ENCODE measurements at regions not wholly inside any gene's neighbourhood (a gene's known extent, or its start where the extent isn't known, plus 50 kb on each side); places are given as distances from the start of the nearest gene placed in this dataset.

DNA sequence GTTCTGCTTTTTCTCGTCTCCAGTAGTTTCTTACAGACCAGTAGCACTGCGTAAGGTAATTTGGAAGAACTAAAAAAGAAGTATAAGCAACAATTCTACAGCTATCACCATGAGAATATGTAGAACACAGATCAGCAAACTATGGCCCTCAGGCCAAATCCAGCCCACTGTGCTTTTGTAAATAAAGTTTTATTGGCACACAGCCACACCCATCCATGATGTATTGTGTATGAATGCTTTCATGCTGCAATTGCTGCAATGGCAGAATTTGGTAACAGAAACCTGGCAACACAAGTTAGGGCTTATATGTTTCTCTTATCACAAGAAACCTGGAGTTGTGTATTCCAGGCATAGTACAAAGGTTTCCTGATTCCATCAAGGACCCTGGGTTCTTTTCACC is 386.8 kb upstream of the TSHZ2 start:
- TF ChIP-seq, protein P1, sequence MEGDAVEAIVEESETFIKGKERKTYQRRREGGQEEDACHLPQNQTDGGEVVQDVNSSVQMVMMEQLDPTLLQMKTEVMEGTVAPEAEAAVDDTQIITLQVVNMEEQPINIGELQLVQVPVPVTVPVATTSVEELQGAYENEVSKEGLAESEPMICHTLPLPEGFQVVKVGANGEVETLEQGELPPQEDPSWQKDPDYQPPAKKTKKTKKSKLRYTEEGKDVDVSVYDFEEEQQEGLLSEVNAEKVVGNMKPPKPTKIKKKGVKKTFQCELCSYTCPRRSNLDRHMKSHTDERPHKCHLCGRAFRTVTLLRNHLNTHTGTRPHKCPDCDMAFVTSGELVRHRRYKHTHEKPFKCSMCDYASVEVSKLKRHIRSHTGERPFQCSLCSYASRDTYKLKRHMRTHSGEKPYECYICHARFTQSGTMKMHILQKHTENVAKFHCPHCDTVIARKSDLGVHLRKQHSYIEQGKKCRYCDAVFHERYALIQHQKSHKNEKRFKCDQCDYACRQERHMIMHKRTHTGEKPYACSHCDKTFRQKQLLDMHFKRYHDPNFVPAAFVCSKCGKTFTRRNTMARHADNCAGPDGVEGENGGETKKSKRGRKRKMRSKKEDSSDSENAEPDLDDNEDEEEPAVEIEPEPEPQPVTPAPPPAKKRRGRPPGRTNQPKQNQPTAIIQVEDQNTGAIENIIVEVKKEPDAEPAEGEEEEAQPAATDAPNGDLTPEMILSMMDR (conservative IDR thresholded peaks at IDR 0.05; ENCODE audit: low read depth), result no peak
- ChIA-PET POLR2A (ENCODE audit: low non-redundant PET) (no interaction called here), CTCF (interaction anchor here (0.8 kb wide), 1 partner anchor 328 kb away, joined by 3 read pairs; no protein-coding TSS in a partner anchor)
- no peak overlapping the region for H3K27ac ChIP-seq
- no peak for DNase-seq (ENCODE audit: low spot score)

DNA sequence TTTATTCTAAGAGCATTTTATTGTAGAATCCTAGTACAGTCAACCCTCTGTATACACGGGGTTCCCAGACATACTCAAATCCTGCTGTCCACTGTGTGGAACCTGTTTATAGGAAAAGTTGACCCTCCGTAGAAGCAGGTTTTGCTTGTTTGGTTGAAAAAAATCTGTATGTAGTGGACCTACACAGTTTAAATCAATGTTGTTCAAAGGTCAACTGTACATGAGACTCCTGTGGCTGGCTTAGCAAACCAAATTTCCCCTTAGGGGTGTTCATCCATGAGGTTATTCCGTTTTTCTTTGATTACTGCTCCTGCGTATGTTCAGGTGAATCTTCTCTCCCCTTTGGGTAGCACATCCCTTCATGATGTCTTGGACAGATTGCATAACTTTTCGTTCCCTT is 387.0 kb upstream of the ZFP64 start:
- ChIA-PET CTCF (no interaction called here), POLR2A (ENCODE audit: low non-redundant PET) (no interaction called here)
- H3K27ac ChIP-seq, result no peak overlapping the region
- no peak for DNase-seq (ENCODE audit: low spot score)
- TF ChIP-seq, protein P1 (conservative IDR thresholded peaks at IDR 0.05; ENCODE audit: low read depth), result no peak

DNA sequence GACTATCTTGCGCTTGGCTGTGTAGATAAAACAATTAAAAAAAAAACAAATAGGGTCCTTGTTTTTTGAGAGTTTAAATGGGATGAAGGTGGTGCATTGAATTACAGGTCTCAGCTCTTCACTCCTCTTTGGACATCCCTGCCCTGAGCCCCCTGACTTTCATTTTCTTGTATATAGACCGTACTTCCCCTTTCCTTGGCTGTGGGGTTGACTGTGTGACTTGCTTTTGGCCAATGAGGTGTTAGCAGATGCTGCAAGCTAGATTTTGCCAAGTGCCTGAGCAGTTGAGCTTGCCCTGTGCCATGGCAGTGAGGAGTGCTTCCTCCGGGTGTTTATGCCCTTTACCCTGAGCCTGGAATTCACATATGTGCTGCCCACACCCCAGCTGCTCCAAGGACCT is 386.1 kb upstream of the ZFP64 start:
- CTCF ChIA-PET, result no interaction called here
- DNase-seq (ENCODE audit: low spot score), result no peak
- H3K27ac ChIP-seq, result no peak overlapping the region
- TF ChIP-seq, protein P1 (conservative IDR thresholded peaks at IDR 0.05; ENCODE audit: low read depth), result no peak
- POLR2A ChIA-PET (ENCODE audit: low non-redundant PET), result no interaction called here

DNA sequence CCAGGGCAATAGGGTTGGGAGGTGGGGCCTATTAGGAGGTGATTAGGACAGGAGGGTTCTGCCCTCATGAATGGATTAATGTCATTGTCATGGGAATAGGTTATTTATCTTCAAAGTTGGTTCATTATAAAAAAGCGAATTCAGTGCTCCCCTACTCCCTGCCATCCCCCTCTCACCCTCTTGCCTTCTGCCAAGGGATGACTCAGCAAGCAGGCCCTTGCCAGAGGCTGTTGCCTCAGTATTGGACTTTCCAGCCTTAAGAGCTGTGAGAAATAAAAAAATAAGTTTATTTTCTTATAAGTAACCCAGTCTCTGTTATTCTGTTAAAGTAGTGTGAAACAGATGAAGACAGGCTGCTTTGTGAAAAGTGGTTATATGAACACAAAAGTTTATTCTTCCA is 381.1 kb upstream of the ZFP64 start:
- ChIA-PET POLR2A (ENCODE audit: low non-redundant PET) (no interaction called here), CTCF (no interaction called here)
- DNase-seq (ENCODE audit: low spot score), result no peak
- TF ChIP-seq, protein P1 (conservative IDR thresholded peaks at IDR 0.05; ENCODE audit: low read depth), result no peak
- H3K27ac ChIP-seq, result no peak overlapping the region

DNA sequence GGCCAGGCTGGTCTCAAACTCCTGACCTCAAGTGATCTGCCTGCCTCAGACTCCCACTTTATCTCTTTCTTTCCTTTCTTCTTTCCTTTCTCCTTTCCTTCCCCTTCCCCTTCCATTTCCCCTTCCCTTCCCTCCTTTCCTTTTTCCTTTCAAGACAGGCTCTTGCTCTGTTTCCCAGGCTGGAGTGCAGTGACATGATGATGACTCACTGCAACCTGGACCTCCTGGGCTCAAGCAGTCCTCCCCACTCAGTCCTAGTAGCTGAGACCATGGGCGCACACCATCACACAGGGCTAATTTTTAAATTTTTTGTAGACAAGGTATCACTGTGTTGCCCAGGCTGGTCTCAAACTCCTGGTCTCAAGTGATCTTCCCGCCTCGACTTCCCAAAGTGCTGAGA is 377.6 kb upstream of the ZFP64 start:
- ChIA-PET CTCF (no interaction called here), POLR2A (ENCODE audit: low non-redundant PET) (no interaction called here)
- H3K27ac ChIP-seq, result no peak overlapping the region
- TF ChIP-seq, protein P1 (conservative IDR thresholded peaks at IDR 0.05; ENCODE audit: low read depth), result no peak
- no peak for DNase-seq (ENCODE audit: low spot score)

DNA sequence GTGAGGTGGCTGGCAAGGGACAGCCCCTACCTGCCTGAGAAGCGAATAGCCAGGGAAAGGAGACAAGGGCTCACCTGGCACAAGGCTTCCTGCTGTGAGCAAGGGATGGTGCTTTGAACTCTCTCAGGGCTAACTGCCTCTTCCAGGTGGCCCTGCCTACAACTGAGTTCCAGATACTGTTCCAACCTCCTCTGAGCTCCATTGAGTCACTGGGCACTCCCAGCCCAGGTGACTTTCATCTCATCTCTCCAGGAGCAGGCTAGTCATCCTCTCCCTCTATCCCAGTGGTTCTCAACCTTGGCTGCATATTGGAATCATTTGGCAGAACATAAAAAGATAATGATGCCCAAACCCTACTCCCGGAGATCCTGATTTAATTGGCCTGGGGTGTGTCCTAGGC is 374.0 kb upstream of the ZFP64 start:
- H3K27ac ChIP-seq, result no peak overlapping the region
- CTCF ChIA-PET, result interaction anchor here (0.5 kb wide), 1 partner anchor 127 kb away, joined by 5 read pairs; no protein-coding TSS in a partner anchor
- no peak for DNase-seq (ENCODE audit: low spot score)
- TF ChIP-seq, protein P1 (conservative IDR thresholded peaks at IDR 0.05; ENCODE audit: low read depth), result no peak
- POLR2A ChIA-PET (ENCODE audit: low non-redundant PET), result no interaction called here

DNA sequence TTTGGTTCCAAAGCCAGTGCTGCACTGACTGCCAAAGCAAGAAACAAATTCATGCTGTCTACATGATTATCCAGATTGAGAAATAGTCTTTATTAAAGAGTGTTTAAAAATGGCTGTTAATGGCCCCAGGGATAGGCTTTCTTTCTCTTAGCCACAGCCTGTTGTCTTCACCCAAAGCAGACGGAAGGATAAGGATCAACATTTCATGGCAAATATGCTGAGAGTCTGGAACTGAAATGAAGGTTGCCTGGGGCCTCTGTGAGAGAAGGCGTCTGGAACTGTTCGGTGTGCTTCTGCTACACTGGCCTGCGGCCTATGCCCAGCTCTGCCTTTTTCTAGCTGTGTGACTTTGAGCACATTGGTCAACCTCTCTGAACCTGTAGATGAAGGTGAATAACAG is 373.0 kb upstream of the ZFP64 start:
- CTCF ChIA-PET, result no interaction called here
- POLR2A ChIA-PET (ENCODE audit: low non-redundant PET), result no interaction called here

More for the DNA sequence above, 373.0 kb upstream of the ZFP64 start:
- no peak overlapping the region for H3K27ac ChIP-seq
- DNase-seq (ENCODE audit: low spot score), result no peak
- TF ChIP-seq, protein P1 (conservative IDR thresholded peaks at IDR 0.05; ENCODE audit: low read depth), result no peak

Measured in RWPE1 (cell line).